Fibroblast of mammary gland (primary cell): ENCODE measurements at regions not wholly inside any gene's neighbourhood (a gene's known extent, or its start where the extent isn't known, plus 50 kb on each side); places are given as distances from the start of the nearest gene placed in this dataset.

Experiments
- DNase-seq: peaks from one replicate; pipeline ENCODE4 v3.0.0-alpha.2; 2010; ENCODE audit warnings: low read depth
- H3K4me3 ChIP-seq: 2 replicates; pipeline ENCODE4 v1.5.1; 2011; ENCODE audit warnings: low read depth, mild to moderate bottlenecking, low read length, moderate library complexity; ENCODE audit not compliant: control insufficient read depth
- CTCF ChIP-seq: conservative IDR thresholded peaks from 2 replicates; pipeline ENCODE4 v1.5.1; 2011; ENCODE audit warnings: low read depth, low read length, inconsistent platforms; ENCODE audit not compliant: control insufficient read depth, insufficient read depth

DNA sequence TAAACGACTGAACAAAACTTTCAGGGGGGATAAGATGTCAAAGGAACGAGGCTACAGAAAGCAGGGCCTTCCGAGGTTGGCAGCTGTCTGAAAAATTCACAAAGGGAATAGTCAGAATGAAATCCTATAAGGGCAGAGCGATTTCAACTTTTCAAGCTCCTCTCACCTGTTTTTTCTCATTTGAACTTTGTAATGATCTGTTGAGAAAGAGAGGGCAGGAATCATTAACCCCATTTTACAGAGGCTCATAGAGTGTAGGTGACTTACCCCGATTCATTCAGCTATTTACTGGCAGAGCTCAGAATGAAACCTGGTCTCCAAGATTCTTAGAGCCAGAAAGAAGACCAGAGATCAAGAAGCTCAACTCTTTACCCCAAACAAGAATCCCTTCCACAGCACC is 266.1 kb upstream of the ARID1B start:
- no peak overlapping the region for H3K4me3 ChIP-seq
- no peak for DNase-seq
- no peak for TF ChIP-seq CTCF

DNA sequence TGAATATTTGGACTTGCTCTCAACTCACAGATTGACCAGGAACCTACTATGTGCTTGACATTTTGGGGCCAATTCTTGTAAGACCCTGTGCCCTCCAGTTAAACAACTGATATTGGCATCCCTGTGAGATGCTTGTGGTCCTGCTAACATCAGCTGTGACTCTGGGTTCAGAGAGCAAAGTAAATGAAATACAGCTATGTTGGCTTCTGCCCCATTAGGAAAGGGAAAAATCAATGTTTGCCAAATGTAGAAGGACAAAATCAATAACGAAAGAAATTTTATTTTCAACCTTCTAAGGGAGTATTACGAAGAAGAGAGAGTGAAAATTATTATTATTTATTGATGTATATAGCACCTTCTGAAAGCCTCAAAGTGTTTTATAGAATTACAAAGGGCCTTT is 266.9 kb upstream of the ARID1B start:
- no peak for TF ChIP-seq CTCF
- DNase-seq = no peak

DNA sequence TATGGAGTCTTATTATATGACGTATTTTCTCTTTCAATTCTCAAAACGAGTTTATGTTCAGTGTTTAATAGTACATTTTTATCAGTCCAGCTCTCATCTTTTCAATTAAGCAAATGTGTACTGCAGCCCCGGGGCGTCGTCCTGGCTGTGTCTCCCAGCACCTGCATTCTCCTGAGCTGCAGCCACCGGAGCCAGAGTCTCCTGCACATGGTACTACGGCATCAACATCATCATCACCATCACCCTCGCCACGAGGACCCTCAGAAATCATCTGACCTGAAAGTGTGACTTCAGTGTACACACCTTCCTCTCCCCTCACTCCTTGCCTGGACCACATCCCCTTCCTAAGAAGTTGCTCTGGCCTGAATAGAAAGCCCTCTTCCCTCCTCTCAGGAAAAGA is 267.7 kb upstream of the ARID1B start:
- TF ChIP-seq CTCF = no peak
- H3K4me3 ChIP-seq = no peak overlapping the region
- no peak for DNase-seq

More for the DNA sequence above, 266.9 kb upstream of the ARID1B start:
- H3K4me3 ChIP-seq = no peak overlapping the region

- no peak for DNase-seq
- TF ChIP-seq CTCF = no peak
- no peak overlapping the region for H3K4me3 ChIP-seq
These were observed 268.3 kb upstream of the ARID1B start for GRCh38 chr6:156508923-156509322.

GRCh38 chr6:156508126-156508525 is 269.1 kb upstream of the ARID1B start:
- TF ChIP-seq CTCF = no peak
- DNase-seq = no peak
- H3K4me3 ChIP-seq = no peak overlapping the region

DNA sequence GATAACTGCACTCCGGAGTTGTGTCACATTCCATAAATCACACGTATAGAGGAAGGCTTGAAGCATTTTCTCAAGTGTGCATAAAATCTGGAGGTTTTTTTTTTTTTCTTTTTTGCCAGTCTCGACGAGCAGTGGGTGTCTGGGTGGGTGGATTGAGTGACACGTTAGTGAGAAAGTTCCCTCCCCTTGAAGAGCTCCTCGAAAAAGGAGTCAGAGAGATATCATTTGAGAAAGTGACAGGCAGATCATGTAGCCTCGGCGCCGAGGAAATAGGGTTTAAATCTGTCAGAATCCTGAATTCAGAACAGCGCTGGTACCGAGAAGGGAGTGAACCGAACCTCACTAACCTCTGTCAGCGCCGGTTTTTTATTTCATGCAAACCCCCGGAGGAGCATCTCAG is 269.5 kb upstream of the ARID1B start:
- no peak for TF ChIP-seq CTCF
- no peak for DNase-seq
- H3K4me3 ChIP-seq = no peak overlapping the region

- H3K4me3 ChIP-seq = no peak overlapping the region
- DNase-seq = no peak
- no peak for TF ChIP-seq CTCF
These were observed 270.1 kb upstream of the ARID1B start for GRCh38 chr6:156507106-156507505.
